ENCODE measurements at regions not wholly inside any gene's neighbourhood (a gene's known extent, or its start where the extent isn't known, plus 50 kb on each side); places are given as distances from the start of the nearest gene placed in this dataset.

DNA sequence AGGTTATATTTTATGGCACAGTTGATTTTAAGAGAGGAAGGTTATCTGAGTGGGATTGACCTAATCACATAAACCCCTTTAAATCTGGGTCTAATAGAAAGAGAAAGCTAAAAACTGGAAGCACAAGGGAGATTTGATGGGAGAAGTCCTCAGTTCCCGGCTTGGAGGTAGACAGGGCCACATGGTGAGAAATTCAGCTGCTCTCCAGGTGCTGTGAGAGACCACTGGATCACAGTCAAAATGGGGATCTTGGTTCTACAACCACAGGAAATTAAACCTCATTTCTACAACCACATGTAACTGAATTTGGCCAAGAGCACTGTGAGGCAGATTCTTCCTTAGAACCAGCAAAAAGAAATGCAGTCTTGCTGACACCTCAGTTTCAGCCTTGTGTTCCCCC is 2352.7 kb downstream of the MAT2B start:
- Histone ChIP-seq H3K27me3 (no peaks in the 10 kb centered on the region), H3K36me3 (replicated peaks; ENCODE audit: insufficient read depth, low read depth) (no peaks in the 10 kb centered on the region), H3K79me2 (no peaks in the 10 kb centered on the region), H3K9me2 (replicated peaks; ENCODE audit: insufficient read depth) (no peaks in the 10 kb centered on the region), H3K27ac (no peak overlapping the region), H3K9me3 (ENCODE audit: low read depth) (no peaks in the 10 kb centered on the region), H3K4me3 (no peak overlapping the region), H2AFZ (no peak overlapping the region), H4K20me1 (ENCODE audit: insufficient read depth, poor library complexity, severe bottlenecking) (no peaks in the 10 kb centered on the region), H3K4me2 (no peak overlapping the region), H3K4me1 (ENCODE audit: insufficient read depth) (no peaks in the 10 kb centered on the region)
- TF ChIP-seq EZH2phosphoT487 (IDR thresholded peaks at IDR 0.05; ENCODE audit: low read depth, severe bottlenecking, unreplicated experiment) (no peak), EZH2 (IDR thresholded peaks at IDR 0.05; ENCODE audit: borderline replicate concordance) (no peak)
- TF ChIP-seq, protein P1, sequence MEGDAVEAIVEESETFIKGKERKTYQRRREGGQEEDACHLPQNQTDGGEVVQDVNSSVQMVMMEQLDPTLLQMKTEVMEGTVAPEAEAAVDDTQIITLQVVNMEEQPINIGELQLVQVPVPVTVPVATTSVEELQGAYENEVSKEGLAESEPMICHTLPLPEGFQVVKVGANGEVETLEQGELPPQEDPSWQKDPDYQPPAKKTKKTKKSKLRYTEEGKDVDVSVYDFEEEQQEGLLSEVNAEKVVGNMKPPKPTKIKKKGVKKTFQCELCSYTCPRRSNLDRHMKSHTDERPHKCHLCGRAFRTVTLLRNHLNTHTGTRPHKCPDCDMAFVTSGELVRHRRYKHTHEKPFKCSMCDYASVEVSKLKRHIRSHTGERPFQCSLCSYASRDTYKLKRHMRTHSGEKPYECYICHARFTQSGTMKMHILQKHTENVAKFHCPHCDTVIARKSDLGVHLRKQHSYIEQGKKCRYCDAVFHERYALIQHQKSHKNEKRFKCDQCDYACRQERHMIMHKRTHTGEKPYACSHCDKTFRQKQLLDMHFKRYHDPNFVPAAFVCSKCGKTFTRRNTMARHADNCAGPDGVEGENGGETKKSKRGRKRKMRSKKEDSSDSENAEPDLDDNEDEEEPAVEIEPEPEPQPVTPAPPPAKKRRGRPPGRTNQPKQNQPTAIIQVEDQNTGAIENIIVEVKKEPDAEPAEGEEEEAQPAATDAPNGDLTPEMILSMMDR (IDR thresholded peaks at IDR 0.05; ENCODE audit: poor library complexity): no peak
- WGBS (ENCODE audit: low lambda C conversion rate, missing lambda C conversion rate): 35% methylated on average over 1 of the region's 1 CpG
- no peak for DNase-seq (ENCODE audit: low spot score)

DNA sequence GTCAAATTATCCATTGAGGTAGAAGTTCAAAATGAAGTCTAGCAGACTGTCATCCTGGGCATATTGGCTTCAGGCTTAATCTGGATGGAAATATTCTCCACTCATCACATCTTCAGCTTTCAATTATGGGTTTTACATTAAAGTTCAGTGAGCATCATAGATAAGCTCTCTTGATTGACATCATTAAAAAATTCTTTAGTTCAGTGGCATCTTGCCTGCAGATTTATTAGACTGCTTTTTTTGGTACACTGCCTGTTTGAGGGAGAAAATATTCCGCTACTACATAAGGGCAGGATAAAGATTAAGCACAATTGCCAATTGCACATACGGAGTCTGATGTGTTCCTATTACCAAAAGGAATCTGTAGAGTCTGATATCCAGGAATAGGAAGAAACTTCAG is 2353.8 kb downstream of the MAT2B start:
- no peak overlapping the region for H3K4me3 ChIP-seq
- H3K27me3 ChIP-seq: no peaks in the 10 kb centered on the region
- H3K4me1 ChIP-seq (ENCODE audit: insufficient read depth): no peaks in the 10 kb centered on the region
- no peaks in the 10 kb centered on the region for H4K20me1 ChIP-seq (ENCODE audit: insufficient read depth, poor library complexity, severe bottlenecking)
- no peak overlapping the region for H3K4me2 ChIP-seq
- WGBS (ENCODE audit: low lambda C conversion rate, missing lambda C conversion rate): 93% methylated on average over 2 of the region's 2 CpGs
- H3K27ac ChIP-seq: no peak overlapping the region
- TF ChIP-seq EZH2phosphoT487 (IDR thresholded peaks at IDR 0.05; ENCODE audit: low read depth, severe bottlenecking, unreplicated experiment) (no peak), EZH2 (IDR thresholded peaks at IDR 0.05; ENCODE audit: borderline replicate concordance) (no peak)
- TF ChIP-seq, protein P1 (IDR thresholded peaks at IDR 0.05; ENCODE audit: poor library complexity): no peak
- H3K36me3 ChIP-seq (replicated peaks; ENCODE audit: insufficient read depth, low read depth): no peaks in the 10 kb centered on the region
- no peaks in the 10 kb centered on the region for H3K9me2 ChIP-seq (replicated peaks; ENCODE audit: insufficient read depth)
- DNase-seq (ENCODE audit: low spot score): no peak
- no peak overlapping the region for H2AFZ ChIP-seq
- H3K79me2 ChIP-seq: no peaks in the 10 kb centered on the region
- H3K9me3 ChIP-seq (ENCODE audit: low read depth): no peaks in the 10 kb centered on the region

DNA sequence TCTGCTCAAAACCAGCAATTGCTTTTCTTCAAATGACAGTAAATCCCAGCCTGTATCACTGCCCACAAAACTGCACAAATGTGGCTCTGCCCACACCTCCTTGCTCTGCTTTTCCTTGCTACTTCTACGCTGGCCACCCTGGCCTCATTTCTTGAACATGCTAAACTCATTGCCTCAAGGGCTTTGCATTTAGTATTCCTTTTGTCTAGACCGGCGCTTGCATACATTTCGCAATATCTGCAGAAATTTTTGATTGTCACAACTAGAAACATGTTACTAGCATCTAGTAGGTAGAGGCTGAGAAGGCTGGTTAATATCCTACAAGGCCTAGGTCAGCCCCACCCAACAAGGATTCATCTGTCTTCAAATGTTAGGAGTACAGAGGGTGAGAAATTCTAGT is 2357.8 kb downstream of the MAT2B start:
- no peak for DNase-seq (ENCODE audit: low spot score)
- H3K4me1 ChIP-seq (ENCODE audit: insufficient read depth): no peaks in the 10 kb centered on the region
- no peaks in the 10 kb centered on the region for H3K27me3 ChIP-seq
- H3K9me3 ChIP-seq (ENCODE audit: low read depth): no peaks in the 10 kb centered on the region
- no peaks in the 10 kb centered on the region for H3K79me2 ChIP-seq
- 88% methylated on average over 4 of the region's 4 CpGs for WGBS (ENCODE audit: low lambda C conversion rate, missing lambda C conversion rate)
- H3K9me2 ChIP-seq (replicated peaks; ENCODE audit: insufficient read depth): no peaks in the 10 kb centered on the region
- H3K36me3 ChIP-seq (replicated peaks; ENCODE audit: insufficient read depth, low read depth): no peaks in the 10 kb centered on the region
- H4K20me1 ChIP-seq (ENCODE audit: insufficient read depth, poor library complexity, severe bottlenecking): no peaks in the 10 kb centered on the region
- no peak overlapping the region for H3K4me3 ChIP-seq
- H2AFZ ChIP-seq: no peak overlapping the region
- TF ChIP-seq EZH2 (IDR thresholded peaks at IDR 0.05; ENCODE audit: borderline replicate concordance) (no peak), EZH2phosphoT487 (IDR thresholded peaks at IDR 0.05; ENCODE audit: low read depth, severe bottlenecking, unreplicated experiment) (no peak)
- TF ChIP-seq, protein P1 (IDR thresholded peaks at IDR 0.05; ENCODE audit: poor library complexity): no peak
- H3K27ac ChIP-seq: no peak overlapping the region
- H3K4me2 ChIP-seq: no peak overlapping the region

DNA sequence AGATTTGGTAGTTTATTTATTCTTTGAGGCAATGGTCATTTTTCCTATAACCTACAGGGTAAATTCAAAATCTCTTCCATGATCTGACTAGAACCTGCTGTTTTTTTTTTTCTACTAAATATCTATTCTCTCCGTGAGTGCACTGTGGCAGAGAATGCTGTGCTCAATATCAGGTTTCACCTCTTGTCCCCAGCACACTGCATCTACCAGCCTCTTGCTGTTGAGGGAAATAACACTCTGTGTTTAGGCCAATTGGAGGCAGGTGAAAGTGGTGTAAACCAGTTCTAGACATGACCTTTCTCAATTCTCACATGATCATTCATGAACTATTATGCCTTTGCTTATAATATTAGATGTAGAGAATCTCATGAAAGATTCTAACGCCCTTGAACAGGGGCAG is 2365.9 kb downstream of the MAT2B start:
- Histone ChIP-seq H3K27me3 (no peaks in the 10 kb centered on the region), H3K36me3 (replicated peaks; ENCODE audit: insufficient read depth, low read depth) (no peaks in the 10 kb centered on the region), H2AFZ (no peak overlapping the region), H4K20me1 (ENCODE audit: insufficient read depth, poor library complexity, severe bottlenecking) (no peaks in the 10 kb centered on the region), H3K4me3 (no peak overlapping the region), H3K79me2 (no peaks in the 10 kb centered on the region), H3K27ac (no peak overlapping the region), H3K9me2 (replicated peaks; ENCODE audit: insufficient read depth) (no peaks in the 10 kb centered on the region), H3K4me2 (no peak overlapping the region), H3K4me1 (ENCODE audit: insufficient read depth) (no peaks in the 10 kb centered on the region), H3K9me3 (ENCODE audit: low read depth) (no peaks in the 10 kb centered on the region)
- 63% methylated on average over 2 of the region's 2 CpGs for WGBS (ENCODE audit: low lambda C conversion rate, missing lambda C conversion rate)
- TF ChIP-seq EZH2phosphoT487 (IDR thresholded peaks at IDR 0.05; ENCODE audit: low read depth, severe bottlenecking, unreplicated experiment) (no peak), EZH2 (IDR thresholded peaks at IDR 0.05; ENCODE audit: borderline replicate concordance) (no peak)
- TF ChIP-seq, protein P1 (IDR thresholded peaks at IDR 0.05; ENCODE audit: poor library complexity): no peak
- no peak for DNase-seq (ENCODE audit: low spot score)

All from hepatocyte (in vitro differentiated cells).